ENCODE measurements at regions not wholly inside any gene's neighbourhood (a gene's known extent, or its start where the extent isn't known, plus 50 kb on each side); places are given as distances from the start of the nearest gene placed in this dataset.
"Not testable (repeated sequence)": the region's sequence is repeated elsewhere in the genome, so short reads cannot be mapped to it uniquely, and the experiment has no call there.

DNA sequence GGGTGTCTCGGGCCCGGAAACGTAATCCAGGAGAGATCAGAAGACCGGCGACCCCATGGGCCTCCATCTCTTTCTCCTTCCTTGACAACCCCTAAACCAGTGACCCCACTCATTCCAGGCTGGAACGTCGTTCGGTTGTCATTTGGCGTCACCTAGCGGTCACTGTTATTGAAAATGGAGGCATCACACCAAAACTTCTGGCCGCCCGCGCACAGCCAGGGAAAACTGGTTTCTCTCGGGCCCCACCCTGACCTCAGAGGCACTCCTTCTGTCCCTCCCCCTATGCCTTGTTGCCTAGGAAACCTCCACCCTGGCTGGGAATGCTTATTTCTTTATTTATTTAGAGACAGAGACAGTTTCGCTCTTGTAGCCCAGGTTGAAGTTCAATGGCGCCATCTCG is 2327.3 kb upstream of the TPTE start:
- not testable (repeated sequence) for DNase-seq (ENCODE audit: low spot score)

DNA sequence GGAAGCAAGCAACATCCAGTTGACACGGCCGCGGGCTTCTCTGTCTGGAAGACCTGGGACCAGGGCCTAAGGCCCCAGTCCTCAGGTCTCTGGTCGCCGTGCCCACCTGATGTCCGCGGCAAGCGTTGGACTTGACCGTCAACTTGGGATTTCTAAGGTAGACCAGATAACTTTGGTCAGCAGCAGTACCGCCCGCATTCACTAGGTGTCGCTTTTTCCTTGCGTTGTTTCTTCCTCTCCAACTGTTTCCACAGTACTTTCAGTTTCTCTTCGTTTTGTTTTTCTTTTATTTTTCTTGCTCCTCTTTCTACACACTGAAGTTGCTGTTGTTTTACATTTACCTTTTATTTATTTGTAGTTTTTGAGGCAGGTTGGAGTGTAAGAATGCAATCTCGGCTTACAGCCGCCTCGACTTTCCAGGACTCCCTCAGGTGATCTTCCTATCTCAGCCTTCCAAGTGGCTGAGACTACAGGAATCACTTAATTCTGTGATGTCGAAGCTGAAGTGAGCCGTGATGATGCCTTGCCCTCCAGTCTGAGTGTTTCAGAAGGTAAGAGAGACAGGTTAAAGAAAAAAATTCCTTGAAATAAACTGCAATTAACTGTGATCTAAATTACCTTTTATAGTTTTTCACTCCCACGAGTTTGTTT is 2323.9 kb upstream of the TPTE start:
- not testable (repeated sequence) for DNase-seq (ENCODE audit: low spot score)

DNA sequence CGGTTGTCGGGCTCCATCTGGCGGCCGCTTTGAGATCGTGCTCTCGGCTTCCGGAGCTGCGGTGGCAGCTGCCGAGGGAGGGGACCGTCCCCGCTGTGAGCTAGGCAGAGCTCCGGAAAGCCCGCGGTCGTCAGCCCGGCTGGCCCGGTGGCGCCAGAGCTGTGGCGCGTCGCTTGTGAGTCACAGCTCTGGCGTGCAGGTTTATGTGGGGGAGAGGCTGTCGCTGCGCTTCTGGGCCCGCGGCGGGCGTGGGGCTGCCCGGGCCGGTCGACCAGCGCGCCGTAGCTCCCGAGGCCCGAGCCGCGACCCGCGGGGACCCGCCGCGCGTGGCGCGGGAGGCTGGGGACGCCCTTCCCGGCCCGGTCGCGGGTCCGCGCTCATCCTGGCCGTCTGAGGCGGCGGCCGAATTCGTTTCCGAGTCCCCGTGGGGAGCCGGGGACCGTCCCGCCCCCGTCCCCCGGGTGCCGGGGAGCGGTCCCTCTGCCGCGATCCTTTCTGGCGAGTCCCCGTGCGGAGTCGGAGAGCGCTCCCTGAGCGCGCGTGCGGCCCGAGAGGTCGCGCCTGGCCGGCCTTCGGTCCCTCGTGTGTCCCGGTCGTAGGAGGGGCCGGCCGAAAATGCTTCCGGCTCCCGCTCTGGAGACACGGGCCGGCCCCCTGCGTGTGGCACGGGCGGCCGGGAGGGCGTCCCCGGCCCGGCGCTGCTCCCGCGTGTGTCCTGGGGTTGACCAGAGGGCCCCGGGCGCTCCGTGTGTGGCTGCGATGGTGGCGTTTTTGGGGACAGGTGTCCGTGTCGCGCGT is 2316.1 kb upstream of the TPTE start:
- DNase-seq (ENCODE audit: low spot score): not testable (repeated sequence)

DNA sequence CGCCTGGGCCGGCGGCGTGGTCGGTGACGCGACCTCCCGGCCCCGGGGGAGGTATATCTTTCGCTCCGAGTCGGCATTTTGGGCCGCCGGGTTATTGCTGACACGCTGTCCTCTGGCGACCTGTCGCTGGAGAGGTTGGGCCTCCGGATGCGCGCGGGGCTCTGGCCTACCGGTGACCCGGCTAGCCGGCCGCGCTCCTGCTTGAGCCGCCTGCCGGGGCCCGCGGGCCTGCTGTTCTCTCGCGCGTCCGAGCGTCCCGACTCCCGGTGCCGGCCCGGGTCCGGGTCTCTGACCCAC is 2315.5 kb upstream of the TPTE start:
- DNase-seq (ENCODE audit: low spot score): not testable (repeated sequence)

DNA sequence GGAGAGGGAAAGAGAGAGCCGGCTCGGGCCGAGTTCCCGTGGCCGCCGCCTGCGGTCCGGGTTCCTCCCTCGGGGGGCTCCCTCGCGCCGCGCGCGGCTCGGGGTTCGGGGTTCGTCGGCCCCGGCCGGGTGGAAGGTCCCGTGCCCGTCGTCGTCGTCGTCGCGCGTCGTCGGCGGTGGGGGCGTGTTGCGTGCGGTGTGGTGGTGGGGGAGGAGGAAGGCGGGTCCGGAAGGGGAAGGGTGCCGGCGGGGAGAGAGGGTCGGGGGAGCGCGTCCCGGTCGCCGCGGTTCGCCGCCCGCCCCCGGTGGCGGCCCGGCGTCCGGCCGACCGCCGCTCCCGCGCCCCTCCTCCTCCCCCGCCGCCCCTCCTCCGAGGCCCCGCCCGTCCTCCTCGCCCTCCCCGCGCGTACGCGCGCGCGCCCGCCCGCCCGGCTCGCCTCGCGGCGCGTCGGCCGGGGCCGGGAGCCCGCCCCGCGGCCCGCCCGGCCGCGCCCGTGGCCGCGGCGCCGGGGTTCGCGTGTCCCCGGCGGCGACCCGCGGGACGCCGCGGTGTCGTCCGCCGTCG is 2308.3 kb upstream of the TPTE start:
- DNase-seq (ENCODE audit: low spot score): not testable (repeated sequence)

DNA sequence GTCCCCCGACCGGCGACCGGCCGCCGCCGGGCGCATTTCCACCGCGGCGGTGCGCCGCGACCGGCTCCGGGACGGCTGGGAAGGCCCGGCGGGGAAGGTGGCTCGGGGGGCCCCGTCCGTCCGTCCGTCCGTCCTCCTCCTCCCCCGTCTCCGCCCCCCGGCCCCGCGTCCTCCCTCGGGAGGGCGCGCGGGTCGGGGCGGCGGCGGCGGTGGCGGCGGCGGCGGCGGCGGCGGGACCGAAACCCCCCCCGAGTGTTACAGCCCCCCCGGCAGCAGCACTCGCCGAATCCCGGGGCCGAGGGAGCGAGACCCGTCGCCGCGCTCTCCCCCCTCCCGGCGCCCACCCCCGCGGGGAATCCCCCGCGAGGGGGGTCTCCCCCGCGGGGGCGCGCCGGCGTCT is 2306.8 kb upstream of the TPTE start:
- DNase-seq (ENCODE audit: low spot score): not testable (repeated sequence)

DNA sequence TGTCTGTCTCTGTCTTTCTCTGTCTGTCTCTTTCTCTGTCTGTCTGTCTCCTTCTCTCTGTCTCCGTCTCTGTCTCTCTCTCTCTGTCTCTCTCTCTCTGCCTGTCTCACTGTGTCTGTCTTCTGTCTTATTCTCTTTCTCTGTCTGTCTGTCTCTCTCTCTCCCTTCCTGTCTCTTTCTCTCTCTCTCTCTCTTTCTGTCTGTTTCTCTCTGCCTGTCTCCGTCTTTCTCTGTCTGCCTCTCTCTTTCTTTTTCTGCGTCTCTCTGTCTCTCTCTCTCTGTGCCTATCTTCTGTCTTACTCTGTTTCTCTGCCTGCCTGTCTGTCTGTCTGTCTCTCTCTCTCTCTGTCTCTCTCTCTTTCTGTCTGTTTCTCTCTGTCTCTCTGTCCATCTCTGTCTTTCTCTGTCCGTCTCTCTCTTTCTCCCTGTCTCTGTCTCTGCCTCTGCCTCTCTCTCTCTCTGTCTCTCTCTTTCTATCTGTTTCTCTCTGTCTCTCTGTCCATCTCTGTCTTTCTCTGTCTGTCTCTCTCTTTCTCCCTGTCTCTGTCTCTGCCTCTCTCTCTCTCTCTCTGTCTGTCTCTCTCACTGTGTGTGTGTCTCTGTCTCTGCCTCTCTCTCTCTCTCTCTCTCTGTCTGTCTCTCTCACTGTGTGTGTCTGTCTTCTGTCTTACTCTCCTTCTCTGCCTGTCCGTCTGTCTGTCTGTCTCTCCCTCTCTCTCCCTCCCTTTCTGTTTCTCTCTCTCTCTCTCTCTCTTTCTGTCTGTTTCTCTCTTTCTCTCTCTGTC is 2291.8 kb upstream of the TPTE start:
- not testable (repeated sequence) for DNase-seq (ENCODE audit: low spot score)

DNA sequence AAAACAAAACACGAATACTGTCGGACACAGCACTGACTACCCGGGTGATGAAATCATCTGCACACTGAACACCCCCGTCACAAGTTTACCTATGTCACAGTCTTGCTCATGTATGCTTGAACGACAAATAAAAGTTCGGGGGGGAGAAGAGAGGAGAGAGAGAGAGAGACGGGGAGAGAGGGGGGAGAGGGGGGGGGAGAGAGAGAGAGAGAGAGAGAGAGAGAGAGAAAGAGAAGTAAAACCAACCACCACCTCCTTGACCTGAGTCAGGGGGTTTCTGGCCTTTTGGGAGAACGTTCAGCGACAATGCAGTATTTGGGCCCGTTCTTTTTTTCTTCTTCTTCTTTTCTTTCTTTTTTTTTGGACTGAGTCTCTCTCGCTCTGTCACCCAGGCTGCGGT is 2290.1 kb upstream of the TPTE start:
- not testable (repeated sequence) for DNase-seq (ENCODE audit: low spot score)

DNA sequence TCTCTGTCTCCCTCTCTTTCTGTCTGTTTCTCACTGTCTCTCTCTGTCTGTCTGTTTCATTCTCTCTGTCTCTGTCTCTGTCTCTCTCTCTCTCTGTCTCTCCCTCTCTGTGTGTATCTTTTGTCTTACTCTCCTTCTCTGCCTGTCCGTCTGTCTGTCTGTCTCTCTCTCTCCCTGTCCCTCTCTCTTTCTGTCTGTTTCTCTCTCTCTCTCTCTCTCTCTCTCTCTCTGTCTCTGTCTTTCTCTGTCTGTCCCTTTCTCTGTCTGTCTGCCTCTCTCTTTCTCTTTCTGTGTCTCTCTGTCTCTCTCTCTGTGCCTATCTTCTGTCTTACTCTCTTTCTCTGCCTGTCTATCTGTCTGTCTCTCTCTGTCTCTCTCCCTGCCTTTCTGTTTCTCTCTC is 2288.4 kb upstream of the TPTE start:
- DNase-seq (ENCODE audit: low spot score): not testable (repeated sequence)

DNA sequence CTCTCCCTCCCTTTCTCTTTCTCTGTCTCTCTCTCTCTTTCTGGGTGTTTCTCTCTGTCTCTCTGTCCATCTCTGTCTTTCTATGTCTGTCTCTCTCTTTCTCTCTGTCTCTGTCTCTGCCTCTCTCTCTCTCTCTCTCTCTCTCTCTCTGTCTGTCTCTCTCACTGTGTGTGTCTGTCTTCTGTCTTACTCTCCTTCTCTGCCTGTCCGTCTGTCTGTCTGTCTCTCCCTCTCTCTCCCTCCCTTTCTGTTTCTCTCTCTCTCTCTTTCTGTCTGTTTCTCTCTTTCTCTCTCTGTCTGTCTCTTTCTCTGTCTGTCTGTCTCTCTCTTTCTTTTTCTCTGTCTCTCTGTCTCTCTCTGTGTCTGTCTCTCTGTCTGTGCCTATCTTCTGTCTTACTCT is 2287.3 kb upstream of the TPTE start:
- DNase-seq (ENCODE audit: low spot score): not testable (repeated sequence)

DNA sequence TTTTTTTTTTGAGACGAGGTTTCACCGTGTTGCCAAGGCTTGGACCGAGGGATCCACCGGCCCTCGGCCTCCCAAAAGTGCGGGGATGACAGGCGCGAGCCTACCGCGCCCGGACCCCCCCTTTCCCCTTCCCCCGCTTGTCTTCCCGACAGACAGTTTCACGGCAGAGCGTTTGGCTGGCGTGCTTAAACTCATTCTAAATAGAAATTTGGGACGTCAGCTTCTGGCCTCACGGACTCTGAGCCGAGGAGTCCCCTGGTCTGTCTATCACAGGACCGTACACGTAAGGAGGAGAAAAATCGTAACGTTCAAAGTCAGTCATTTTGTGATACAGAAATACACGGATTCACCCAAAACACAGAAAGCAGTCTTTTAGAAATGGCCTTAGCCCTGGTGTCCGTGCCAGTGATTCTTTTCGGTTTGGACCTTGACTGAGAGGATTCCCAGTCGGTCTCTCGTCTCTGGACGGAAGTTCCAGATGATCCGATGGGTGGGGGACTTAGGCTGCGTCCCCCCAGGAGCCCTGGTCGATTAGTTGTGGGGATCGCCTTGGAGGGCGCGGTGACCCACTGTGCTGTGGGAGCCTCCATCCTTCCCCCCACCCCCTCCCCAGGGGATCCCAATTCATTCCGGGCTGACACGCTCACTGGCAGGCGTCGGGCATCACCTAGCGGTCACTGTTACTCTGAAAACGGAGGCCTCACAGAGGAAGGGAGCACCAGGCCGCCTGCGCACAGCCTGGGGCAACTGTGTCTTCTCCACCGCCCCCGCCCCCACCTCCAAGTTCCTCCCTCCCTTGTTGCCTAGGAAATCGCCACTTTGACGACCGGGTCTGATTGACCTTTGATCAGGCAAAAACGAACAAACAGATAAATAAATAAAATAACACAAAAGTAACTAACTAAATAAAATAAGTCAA is 2276.4 kb upstream of the TPTE start:
- DNase-seq (ENCODE audit: low spot score): not testable (repeated sequence)

DNA sequence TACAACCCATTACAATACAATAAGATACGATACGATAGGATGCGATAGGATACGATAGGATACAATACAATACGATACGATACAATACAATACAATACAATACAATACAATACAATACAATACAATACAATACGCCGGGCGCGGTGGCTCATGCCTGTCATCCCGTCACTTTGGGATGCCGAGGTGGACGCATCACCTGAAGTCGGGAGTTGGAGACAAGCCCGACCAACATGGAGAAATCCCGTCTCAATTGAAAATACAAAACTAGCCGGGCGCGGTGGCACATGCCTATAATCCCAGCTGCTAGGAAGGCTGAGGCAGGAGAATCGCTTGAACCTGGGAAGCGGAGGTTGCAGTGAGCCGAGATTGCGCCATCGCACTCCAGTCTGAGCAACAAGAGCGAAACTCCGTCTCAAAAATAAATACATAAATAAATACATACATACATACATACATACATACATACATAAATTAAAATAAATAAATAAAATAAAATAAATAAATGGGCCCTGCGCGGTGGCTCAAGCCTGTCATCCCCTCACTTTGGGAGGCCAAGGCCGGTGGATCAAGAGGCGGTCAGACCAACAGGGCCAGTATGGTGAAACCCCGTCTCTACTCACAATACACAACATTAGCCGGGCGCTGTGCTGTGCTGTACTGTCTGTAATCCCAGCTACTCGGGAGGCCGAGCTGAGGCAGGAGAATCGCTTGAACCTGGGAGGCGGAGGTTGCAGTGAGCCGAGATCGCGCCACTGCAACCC is 2275.6 kb upstream of the TPTE start:
- not testable (repeated sequence) for DNase-seq (ENCODE audit: low spot score)

DNA sequence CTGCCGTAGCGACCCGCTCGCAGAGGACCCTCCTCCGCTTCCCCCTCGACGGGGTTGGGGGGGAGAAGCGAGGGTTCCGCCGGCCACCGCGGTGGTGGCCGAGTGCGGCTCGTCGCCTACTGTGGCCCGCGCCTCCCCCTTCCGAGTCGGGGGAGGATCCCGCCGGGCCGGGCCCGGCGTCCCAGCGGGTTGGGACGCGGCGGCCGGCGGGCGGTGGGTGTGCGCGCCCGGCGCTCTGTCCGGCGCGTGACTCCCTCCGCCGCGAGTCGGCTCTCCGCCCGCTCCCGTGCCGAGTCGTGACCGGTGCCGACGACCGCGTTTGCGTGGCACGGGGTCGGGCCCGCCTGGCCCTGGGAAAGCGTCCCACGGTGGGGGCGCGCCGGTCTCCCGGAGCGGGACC is 2269.7 kb upstream of the TPTE start:
- DNase-seq (ENCODE audit: low spot score): not testable (repeated sequence)

DNA sequence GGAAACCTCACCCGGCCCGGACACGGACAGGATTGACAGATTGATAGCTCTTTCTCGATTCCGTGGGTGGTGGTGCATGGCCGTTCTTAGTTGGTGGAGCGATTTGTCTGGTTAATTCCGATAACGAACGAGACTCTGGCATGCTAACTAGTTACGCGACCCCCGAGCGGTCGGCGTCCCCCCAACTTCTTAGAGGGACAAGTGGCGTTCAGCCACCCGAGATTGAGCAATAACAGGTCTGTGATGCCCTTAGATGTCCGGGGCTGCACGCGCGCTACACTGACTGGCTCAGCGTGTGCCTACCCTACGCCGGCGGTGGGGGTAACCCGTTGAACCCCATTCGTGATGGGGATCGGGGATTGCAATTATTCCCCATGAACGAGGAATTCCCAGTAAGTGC is 2266.3 kb upstream of the TPTE start:
- DNase-seq (ENCODE audit: low spot score): not testable (repeated sequence)

DNA sequence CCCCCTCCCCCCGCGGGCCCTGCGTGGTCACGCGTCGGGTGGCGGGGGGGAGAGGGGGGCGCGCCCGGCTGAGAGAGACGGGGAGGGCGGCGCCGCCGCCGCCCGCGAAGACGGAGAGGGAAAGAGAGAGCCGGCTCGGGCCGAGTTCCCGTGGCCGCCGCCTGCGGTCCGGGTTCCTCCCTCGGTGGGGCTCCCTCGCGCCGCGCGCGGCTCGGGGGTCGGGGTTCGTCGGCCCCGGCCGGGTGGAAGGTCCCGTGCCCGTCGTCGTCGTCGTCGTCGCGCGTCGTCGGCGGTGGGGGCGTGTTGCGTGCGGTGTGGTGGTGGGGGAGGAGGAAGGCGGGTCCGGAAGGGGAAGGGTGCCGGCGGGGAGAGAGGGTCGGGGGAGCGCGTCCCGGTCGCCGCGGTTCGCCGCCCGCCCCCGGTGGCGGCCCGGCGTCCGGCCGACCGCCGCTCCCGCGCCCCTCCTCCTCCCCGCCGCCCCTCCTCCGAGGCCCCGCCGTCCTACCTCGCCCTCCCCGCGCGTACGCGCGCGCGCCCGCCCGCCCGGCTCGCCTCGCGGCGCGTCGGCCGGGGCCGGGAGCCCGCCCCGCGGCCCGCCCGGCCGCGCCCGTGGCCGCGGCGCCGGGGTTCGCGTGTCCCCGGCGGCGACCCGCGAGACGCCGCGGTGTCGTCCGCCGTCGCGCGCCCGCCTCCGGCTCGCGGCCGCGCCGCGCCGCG is 2264.1 kb upstream of the TPTE start:
- DNase-seq (ENCODE audit: low spot score): peak; percentile 1

DNA sequence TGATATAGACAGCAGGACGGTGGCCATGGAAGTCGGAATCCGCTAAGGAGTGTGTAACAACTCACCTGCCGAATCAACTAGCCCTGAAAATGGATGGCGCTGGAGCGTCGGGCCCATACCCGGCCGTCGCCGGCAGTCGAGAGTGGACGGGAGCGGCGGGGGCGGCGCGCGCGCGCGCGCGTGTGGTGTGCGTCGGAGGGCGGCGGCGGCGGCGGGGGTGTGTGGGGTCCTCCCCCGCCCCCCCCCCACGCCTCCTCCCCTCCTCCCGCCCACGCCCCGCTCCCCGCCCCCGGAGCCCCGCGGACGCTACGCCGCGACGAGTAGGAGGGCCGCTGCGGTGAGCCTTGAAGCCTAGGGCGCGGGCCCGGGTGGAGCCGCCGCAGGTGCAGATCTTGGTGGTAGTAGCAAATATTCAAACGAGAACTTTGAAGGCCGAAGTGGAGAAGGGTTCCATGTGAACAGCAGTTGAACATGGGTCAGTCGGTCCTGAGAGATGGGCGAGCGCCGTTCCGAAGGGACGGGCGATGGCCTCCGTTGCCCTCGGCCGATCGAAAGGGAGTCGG is 2261.2 kb upstream of the TPTE start:
- DNase-seq (ENCODE audit: low spot score): not testable (repeated sequence)
